ENCODE measurements at regions not wholly inside any gene's neighbourhood (a gene's known extent, or its start where the extent isn't known, plus 50 kb on each side); places are given as distances from the start of the nearest gene placed in this dataset.

GRCh38 chr5:20113931-20114330, 125.9 kb upstream of the CDH18 start:
- FAIRE-seq (no peak), DNase-seq (ENCODE audit: low read depth, low spot score) (no peak)
- Histone ChIP-seq H3K9me3 (ENCODE audit: control insufficient read depth, low read depth, low read length) (no peaks in the 10 kb centered on the region), H3K27ac (ENCODE audit: control insufficient read depth, insufficient read depth, low read length) (no peak overlapping the region), H4K20me1 (ENCODE audit: control insufficient read depth, extremely low read depth, insufficient read depth, low read length) (no peaks in the 10 kb centered on the region), H2AFZ (ENCODE audit: control insufficient read depth, low read length) (no peak overlapping the region), H3K9ac (ENCODE audit: control insufficient read depth, extremely low read depth, insufficient read depth, low read length) (no peak overlapping the region), H3K9me1 (ENCODE audit: control insufficient read depth, extremely low read depth, insufficient read depth, low read length) (no peaks in the 10 kb centered on the region), H3K4me1 (ENCODE audit: control insufficient read depth, extremely low read depth, insufficient read depth, low read length) (no peaks in the 10 kb centered on the region), H3K27me3 (ENCODE audit: control insufficient read depth, extremely low read depth, insufficient read depth, low read length) (no peaks in the 10 kb centered on the region), H3K79me2 (ENCODE audit: control insufficient read depth, insufficient read depth, low read length) (no peaks in the 10 kb centered on the region), H3K4me3 (ENCODE audit: control insufficient read depth in 2 of 3, extremely low read depth in 1 of 3, insufficient read depth in 2 of 3, low read depth in 1 of 3, low read length in 3 of 3) (no peak overlapping the region), H3K4me2 (ENCODE audit: control insufficient read depth, extremely low read depth, insufficient read depth, low read depth, low read length) (no peak overlapping the region), H3K36me3 (ENCODE audit: control insufficient read depth in 2 of 2, extremely low read depth in 1 of 2, insufficient read depth in 2 of 2, low read length in 2 of 2) (no peaks in the 10 kb centered on the region)
- dilution Hi-C loops (cut with MboI; ENCODE audit: extremely low pct_ligation_motif_present, low sequenced_read_pairs): no loop called here
- TF ChIP-seq CTCF (optimal IDR thresholded peaks at IDR 0.05 in 1 of 3, IDR thresholded peaks at IDR 0.05 in 1 of 3, conservative IDR thresholded peaks at IDR 0.05 in 1 of 3; ENCODE audit: extremely low read depth in 1 of 3, insufficient read depth in 2 of 3, low read length in 3 of 3) (no peak), EZH2 (IDR thresholded peaks at IDR 0.05; ENCODE audit: low read length) (no peak)

GRCh38 chr5:20113031-20113715, 125.2 kb upstream of the CDH18 start:
- Histone ChIP-seq H3K4me2 (ENCODE audit: control insufficient read depth, extremely low read depth, insufficient read depth, low read depth, low read length) (no peak overlapping the region), H3K4me3 (ENCODE audit: control insufficient read depth in 2 of 3, extremely low read depth in 1 of 3, insufficient read depth in 2 of 3, low read depth in 1 of 3, low read length in 3 of 3) (no peak overlapping the region), H3K27me3 (ENCODE audit: control insufficient read depth, extremely low read depth, insufficient read depth, low read length) (no peaks in the 10 kb centered on the region), H2AFZ (ENCODE audit: control insufficient read depth, low read length) (no peak overlapping the region), H3K9me1 (ENCODE audit: control insufficient read depth, extremely low read depth, insufficient read depth, low read length) (no peaks in the 10 kb centered on the region), H3K4me1 (ENCODE audit: control insufficient read depth, extremely low read depth, insufficient read depth, low read length) (no peaks in the 10 kb centered on the region), H3K79me2 (ENCODE audit: control insufficient read depth, insufficient read depth, low read length) (no peaks in the 10 kb centered on the region), H3K9ac (ENCODE audit: control insufficient read depth, extremely low read depth, insufficient read depth, low read length) (no peak overlapping the region), H3K27ac (ENCODE audit: control insufficient read depth, insufficient read depth, low read length) (no peak overlapping the region), H4K20me1 (ENCODE audit: control insufficient read depth, extremely low read depth, insufficient read depth, low read length) (no peaks in the 10 kb centered on the region), H3K9me3 (ENCODE audit: control insufficient read depth, low read depth, low read length) (no peaks in the 10 kb centered on the region), H3K36me3 (ENCODE audit: control insufficient read depth in 2 of 2, extremely low read depth in 1 of 2, insufficient read depth in 2 of 2, low read length in 2 of 2) (no peaks in the 10 kb centered on the region)
- no peak for DNase-seq (ENCODE audit: low read depth, low spot score)
- FAIRE-seq: no peak
- TF ChIP-seq CTCF (optimal IDR thresholded peaks at IDR 0.05 in 1 of 3, IDR thresholded peaks at IDR 0.05 in 1 of 3, conservative IDR thresholded peaks at IDR 0.05 in 1 of 3; ENCODE audit: extremely low read depth in 1 of 3, insufficient read depth in 2 of 3, low read length in 3 of 3): no peak
- TF ChIP-seq EZH2 (IDR thresholded peaks at IDR 0.05; ENCODE audit: low read length): no peak
- dilution Hi-C loops (cut with MboI; ENCODE audit: extremely low pct_ligation_motif_present, low sequenced_read_pairs): no loop called here
